ENCODE measurements at regions not wholly inside any gene's neighbourhood (a gene's known extent, or its start where the extent isn't known, plus 50 kb on each side); places are given as distances from the start of the nearest gene placed in this dataset.

- DNase-seq (ENCODE audit: low spot score): no peak
Observed at GRCh38 chr6:153787341-153787606, 251.8 kb upstream of the OPRM1 start.

- no peak for DNase-seq (ENCODE audit: low spot score)
Observed at GRCh38 chr6:153781306-153781705, 257.7 kb upstream of the OPRM1 start.

GRCh38 chr6:153780011-153780410, 259.0 kb upstream of the OPRM1 start:
- DNase-seq (ENCODE audit: low spot score): no peak

- DNase-seq (ENCODE audit: low spot score): no peak
Observed at GRCh38 chr6:153778216-153778615, 260.8 kb upstream of the OPRM1 start.

GRCh38 chr6:153771577-153771976, 267.5 kb upstream of the OPRM1 start:
- DNase-seq (ENCODE audit: low spot score): no peak

- DNase-seq (ENCODE audit: low spot score): no peak
Observed at GRCh38 chr6:153767127-153767526, 271.9 kb upstream of the OPRM1 start.

- no peak for DNase-seq (ENCODE audit: low spot score)
Observed at GRCh38 chr6:153758516-153758915, 280.5 kb upstream of the OPRM1 start.

GRCh38 chr6:153735761-153736160, 303.3 kb upstream of the OPRM1 start:
- no peak for DNase-seq (ENCODE audit: low spot score)

- no peak for DNase-seq (ENCODE audit: low spot score)
Observed at GRCh38 chr6:153729189-153729588, 309.9 kb upstream of the OPRM1 start.

- DNase-seq (ENCODE audit: low spot score): no peak
Observed at GRCh38 chr6:153727885-153728284, 311.2 kb upstream of the OPRM1 start.

GRCh38 chr6:153725456-153725855, 313.6 kb upstream of the OPRM1 start:
- DNase-seq (ENCODE audit: low spot score): no peak

GRCh38 chr6:153720732-153721131, 318.3 kb upstream of the OPRM1 start:
- no peak for DNase-seq (ENCODE audit: low spot score)

GRCh38 chr6:153705429-153705828, 333.6 kb upstream of the OPRM1 start:
- DNase-seq (ENCODE audit: low spot score): no peak

GRCh38 chr6:153702671-153703070, 336.4 kb upstream of the OPRM1 start:
- DNase-seq (ENCODE audit: low spot score): no peak

- no peak for DNase-seq (ENCODE audit: low spot score)
Observed at GRCh38 chr6:153698637-153699036, 340.4 kb upstream of the OPRM1 start.

GRCh38 chr6:153698001-153698400, 341.0 kb upstream of the OPRM1 start:
- DNase-seq (ENCODE audit: low spot score): no peak

- DNase-seq (ENCODE audit: low spot score): no peak
Observed at GRCh38 chr6:153677522-153677921, 361.5 kb upstream of the OPRM1 start.

- DNase-seq (ENCODE audit: low spot score): no peak
Observed at GRCh38 chr6:153673750-153674149, 365.3 kb upstream of the OPRM1 start.

- DNase-seq (ENCODE audit: low spot score): no peak
Observed at GRCh38 chr6:153673225-153673624, 365.8 kb upstream of the OPRM1 start.

- no peak for DNase-seq (ENCODE audit: low spot score)
Observed at GRCh38 chr6:153670403-153671026, 368.5 kb upstream of the OPRM1 start.

GRCh38 chr6:153668758-153669157, 370.3 kb upstream of the OPRM1 start:
- DNase-seq (ENCODE audit: low spot score): no peak

GRCh38 chr6:153662982-153663381, 376.1 kb upstream of the OPRM1 start:
- DNase-seq (ENCODE audit: low spot score): no peak

GRCh38 chr6:153645326-153645725, 393.7 kb upstream of the OPRM1 start:
- no peak for DNase-seq (ENCODE audit: low spot score)

GRCh38 chr6:153644000-153644399, 395.0 kb upstream of the OPRM1 start:
- DNase-seq (ENCODE audit: low spot score): no peak

- no peak for DNase-seq (ENCODE audit: low spot score)
Observed at GRCh38 chr6:153634416-153634815, 404.6 kb upstream of the OPRM1 start.

Data from ecto neural progenitor cell (in vitro differentiated cells).